HEK293 (cell line): ENCODE measurements at regions not wholly inside any gene's neighbourhood (a gene's known extent, or its start where the extent isn't known, plus 50 kb on each side); places are given as distances from the start of the nearest gene placed in this dataset.

Experiments used
- CTCF ChIA-PET: fragments of 350-600 bp; formaldehyde crosslinking; extraction: SDS; loops from one replicate; lab custom pipeline; 2021; ENCODE audit warnings: antibody characterized with exemption; lab: Yijun Ruan, JAX
- POLR2A ChIA-PET: fragments of 300-600 bp; formaldehyde crosslinking; extraction: SDS; loops from one replicate; lab custom pipeline; 2020; ENCODE audit warnings: antibody characterized with exemption, inconsistent platforms; lab: Yijun Ruan, JAX
- H3K27ac ChIP-seq: fragments of 200-500 bp; sonication (Bioruptor generic); 2 replicates; pipeline ENCODE4 v1.5.1; 2014; ENCODE audit warnings: low read depth, low read length, control low read depth, inconsistent platforms; ENCODE audit errors: extremely low read depth
- H3K36me3 ChIP-seq, 2 experiments: fragments of 200-500 bp in 1 of 2; sonication (Bioruptor generic) in 1 of 2; 1 replicate in 1 of 2; 2 replicates in 1 of 2; pipeline ENCODE4 v1.5.1; 2014 to 2017; ENCODE audit warnings: inconsistent platforms in 2 of 2, low read length in 2 of 2; ENCODE audit not compliant: control insufficient read depth in 2 of 2, insufficient read depth in 1 of 2
- H3K4me1 ChIP-seq: fragments of 200-500 bp; sonication (Bioruptor generic); 2 replicates; pipeline ENCODE4 v1.5.1; 2014; ENCODE audit warnings: mild to moderate bottlenecking, low read length, inconsistent platforms; ENCODE audit not compliant: control insufficient read depth, insufficient read depth
- H3K4me3 ChIP-seq: 2 replicates; pipeline ENCODE4 v1.5.1; 2011; ENCODE audit warnings: low read depth, mild to moderate bottlenecking, control low read depth, low read length, moderate library complexity
- H3K9me3 ChIP-seq: fragments of 200-500 bp; sonication (Bioruptor generic); 2 replicates; pipeline ENCODE4 v1.5.1; 2014; ENCODE audit warnings: low read depth, low read length, inconsistent platforms; ENCODE audit not compliant: control insufficient read depth, insufficient read depth
- KLF1 ChIP-seq: fragments of 450-650 bp; formaldehyde crosslinking; IDR thresholded peaks from 2 replicates; pipeline ENCODE4 v1.5.1; 2016; ENCODE audit warnings: missing biosample characterization, missing genetic modification characterization
- KLF7 ChIP-seq: fragments of 450-650 bp; formaldehyde crosslinking; IDR thresholded peaks from 2 replicates; pipeline ENCODE4 v1.5.1; 2016; ENCODE audit warnings: missing biosample characterization, missing genetic modification characterization, borderline replicate concordance
- MYNN ChIP-seq: fragments of 450-650 bp; formaldehyde crosslinking; IDR thresholded peaks from 2 replicates; pipeline ENCODE4 v1.5.1; 2016; ENCODE audit warnings: missing biosample characterization, missing genetic modification characterization, borderline replicate concordance
- OSR2 ChIP-seq: fragments of 450-650 bp; formaldehyde crosslinking; IDR thresholded peaks from 2 replicates; pipeline ENCODE4 v1.5.1; 2016; ENCODE audit warnings: missing biosample characterization, missing genetic modification characterization
- REPIN1 ChIP-seq: fragments of 450-650 bp; formaldehyde crosslinking; IDR thresholded peaks from 2 replicates; pipeline ENCODE4 v1.5.1; 2017; ENCODE audit warnings: missing biosample characterization, missing genetic modification characterization, low read depth
- ZNF112 ChIP-seq: fragments of 450-650 bp; formaldehyde crosslinking; IDR thresholded peaks from 2 replicates; pipeline ENCODE4 v1.5.0; 2017; ENCODE audit warnings: missing biosample characterization, missing genetic modification characterization
- ZNF155 ChIP-seq: fragments of 450-650 bp; formaldehyde crosslinking; IDR thresholded peaks from 2 replicates; pipeline ENCODE4 v1.5.1; 2016; ENCODE audit warnings: missing biosample characterization, missing genetic modification characterization
- ZNF24 ChIP-seq: fragments of 450-650 bp; formaldehyde crosslinking; IDR thresholded peaks from 2 replicates; pipeline ENCODE4 v1.5.1; 2016; ENCODE audit warnings: missing biosample characterization, missing genetic modification characterization
- ZNF335 ChIP-seq: fragments of 450-650 bp; formaldehyde crosslinking; conservative IDR thresholded peaks from 2 replicates; pipeline ENCODE4 v1.5.1; 2016; ENCODE audit warnings: missing biosample characterization, missing genetic modification characterization
- ZNF354C ChIP-seq: fragments of 450-650 bp; formaldehyde crosslinking; IDR thresholded peaks from 2 replicates; pipeline ENCODE4 v1.5.1; 2016; ENCODE audit warnings: missing biosample characterization, missing genetic modification characterization, low read depth, borderline replicate concordance
- ZNF555 ChIP-seq: fragments of 450-650 bp; formaldehyde crosslinking; conservative IDR thresholded peaks from 2 replicates; pipeline ENCODE4 v1.5.1; 2017; ENCODE audit warnings: missing biosample characterization, mild to moderate bottlenecking, missing genetic modification characterization, inconsistent platforms
- ZNF558 ChIP-seq: fragments of 450-650 bp; formaldehyde crosslinking; IDR thresholded peaks from 2 replicates; pipeline ENCODE4 v1.5.1; 2016; ENCODE audit warnings: missing biosample characterization, missing genetic modification characterization
- ZNF621 ChIP-seq: fragments of 450-650 bp; formaldehyde crosslinking; IDR thresholded peaks from 2 replicates; pipeline ENCODE4 v1.5.1; 2017; ENCODE audit warnings: missing biosample characterization, missing genetic modification characterization
- ZNF624 ChIP-seq: fragments of 450-650 bp; formaldehyde crosslinking; IDR thresholded peaks from 2 replicates; pipeline ENCODE4 v1.5.1; 2017; ENCODE audit warnings: missing biosample characterization, missing genetic modification characterization
- ZNF677 ChIP-seq: fragments of 450-650 bp; IDR thresholded peaks from 2 replicates; pipeline ENCODE4 v1.5.0; 2018; ENCODE audit warnings: missing biosample characterization, mild to moderate bottlenecking, missing genetic modification characterization, moderate library complexity
- TF ChIP-seq, protein P1 (sequence below): fragments of 450-650 bp; formaldehyde crosslinking; IDR thresholded peaks from 2 replicates; pipeline ENCODE4 v1.5.1; 2016; ENCODE audit warnings: missing biosample characterization, missing genetic modification characterization
- TF ChIP-seq, protein P2 (sequence below): sonication (generic); formaldehyde crosslinking; IDR thresholded peaks from 2 replicates; pipeline ENCODE4 v1.8.1; 2022; ENCODE audit warnings: mild to moderate bottlenecking, moderate library complexity, missing genetic modification reagents
- TF ChIP-seq, protein P3 (sequence below): fragments of 450-650 bp; formaldehyde crosslinking; IDR thresholded peaks from 2 replicates; pipeline ENCODE4 v1.5.1; 2017; ENCODE audit warnings: missing biosample characterization, missing genetic modification characterization

DNA sequence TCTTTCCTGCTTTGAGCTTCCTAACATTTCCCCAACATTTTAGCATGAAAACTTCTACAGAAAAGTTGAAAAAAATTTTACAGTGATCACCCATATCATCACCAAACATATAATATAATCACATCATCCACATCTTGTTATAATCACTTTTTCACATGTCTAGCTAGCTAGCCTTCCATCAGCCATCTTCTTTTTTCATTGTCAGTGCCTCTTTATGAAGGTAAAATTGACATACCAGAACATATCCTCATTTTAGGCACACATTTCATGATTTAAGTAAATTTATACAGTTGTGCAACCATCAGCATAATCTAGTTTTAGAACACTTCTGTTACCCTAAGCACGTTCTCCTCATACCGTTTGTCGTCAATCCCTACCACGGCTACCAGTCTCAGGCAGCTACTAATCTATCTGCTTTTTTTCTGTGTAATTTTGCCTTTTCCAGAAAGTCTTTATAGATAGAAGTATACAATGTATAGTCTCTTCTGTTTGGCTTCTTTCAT is 73.7 kb downstream of the VEGFA start:
- TF ChIP-seq, protein P1, sequence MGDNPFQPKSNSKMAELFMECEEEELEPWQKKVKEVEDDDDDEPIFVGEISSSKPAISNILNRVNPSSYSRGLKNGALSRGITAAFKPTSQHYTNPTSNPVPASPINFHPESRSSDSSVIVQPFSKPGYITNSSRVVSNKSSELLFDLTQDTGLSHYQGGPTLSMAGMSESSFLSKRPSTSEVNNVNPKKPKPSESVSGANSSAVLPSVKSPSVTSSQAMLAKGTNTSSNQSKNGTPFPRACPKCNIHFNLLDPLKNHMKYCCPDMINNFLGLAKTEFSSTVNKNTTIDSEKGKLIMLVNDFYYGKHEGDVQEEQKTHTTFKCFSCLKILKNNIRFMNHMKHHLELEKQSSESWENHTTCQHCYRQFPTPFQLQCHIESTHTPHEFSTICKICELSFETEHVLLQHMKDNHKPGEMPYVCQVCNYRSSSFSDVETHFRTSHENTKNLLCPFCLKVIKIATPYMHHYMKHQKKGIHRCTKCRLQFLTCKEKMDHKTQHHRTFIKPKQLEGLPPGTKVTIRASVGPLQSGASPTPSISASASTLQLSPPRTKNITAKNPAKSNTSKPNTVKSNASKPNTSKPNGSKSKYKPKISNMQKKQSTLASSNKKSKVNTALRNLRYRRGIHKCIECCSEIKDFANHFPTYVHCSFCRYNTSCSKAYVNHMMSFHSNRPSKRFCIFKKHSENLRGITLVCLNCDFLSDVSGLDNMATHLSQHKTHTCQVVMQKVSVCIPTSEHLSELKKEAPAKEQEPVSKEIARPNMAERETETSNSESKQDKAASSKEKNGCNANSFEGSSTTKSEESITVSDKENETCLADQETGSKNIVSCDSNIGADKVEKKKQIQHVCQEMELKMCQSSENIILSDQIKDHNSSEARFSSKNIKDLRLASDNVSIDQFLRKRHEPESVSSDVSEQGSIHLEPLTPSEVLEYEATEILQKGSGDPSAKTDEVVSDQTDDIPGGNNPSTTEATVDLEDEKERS (tag by site-specific recombination): no peak
- TF ChIP-seq ZNF24 (tag by site-specific recombination): no peak
- no peak for TF ChIP-seq ZNF621 (tag by site-specific recombination)
- TF ChIP-seq ZNF555 (tag by site-specific recombination): no peak
- TF ChIP-seq ZNF624 (tag by site-specific recombination): no peak
- TF ChIP-seq ZNF558 (tag by site-specific recombination): no peak
- TF ChIP-seq, protein P2, sequence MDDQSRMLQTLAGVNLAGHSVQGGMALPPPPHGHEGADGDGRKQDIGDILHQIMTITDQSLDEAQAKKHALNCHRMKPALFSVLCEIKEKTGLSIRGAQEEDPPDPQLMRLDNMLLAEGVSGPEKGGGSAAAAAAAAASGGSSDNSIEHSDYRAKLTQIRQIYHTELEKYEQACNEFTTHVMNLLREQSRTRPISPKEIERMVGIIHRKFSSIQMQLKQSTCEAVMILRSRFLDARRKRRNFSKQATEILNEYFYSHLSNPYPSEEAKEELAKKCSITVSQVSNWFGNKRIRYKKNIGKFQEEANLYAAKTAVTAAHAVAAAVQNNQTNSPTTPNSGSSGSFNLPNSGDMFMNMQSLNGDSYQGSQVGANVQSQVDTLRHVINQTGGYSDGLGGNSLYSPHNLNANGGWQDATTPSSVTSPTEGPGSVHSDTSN: no peak
- TF ChIP-seq ZNF112 (tag by site-specific recombination): no peak
- TF ChIP-seq ZNF335: no peak
- TF ChIP-seq MYNN: no peak
- TF ChIP-seq, protein P3, sequence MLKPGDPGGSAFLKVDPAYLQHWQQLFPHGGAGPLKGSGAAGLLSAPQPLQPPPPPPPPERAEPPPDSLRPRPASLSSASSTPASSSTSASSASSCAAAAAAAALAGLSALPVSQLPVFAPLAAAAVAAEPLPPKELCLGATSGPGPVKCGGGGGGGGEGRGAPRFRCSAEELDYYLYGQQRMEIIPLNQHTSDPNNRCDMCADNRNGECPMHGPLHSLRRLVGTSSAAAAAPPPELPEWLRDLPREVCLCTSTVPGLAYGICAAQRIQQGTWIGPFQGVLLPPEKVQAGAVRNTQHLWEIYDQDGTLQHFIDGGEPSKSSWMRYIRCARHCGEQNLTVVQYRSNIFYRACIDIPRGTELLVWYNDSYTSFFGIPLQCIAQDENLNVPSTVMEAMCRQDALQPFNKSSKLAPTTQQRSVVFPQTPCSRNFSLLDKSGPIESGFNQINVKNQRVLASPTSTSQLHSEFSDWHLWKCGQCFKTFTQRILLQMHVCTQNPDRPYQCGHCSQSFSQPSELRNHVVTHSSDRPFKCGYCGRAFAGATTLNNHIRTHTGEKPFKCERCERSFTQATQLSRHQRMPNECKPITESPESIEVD (tag by site-specific recombination): no peak
- TF ChIP-seq KLF7 (tag by site-specific recombination): no peak
- TF ChIP-seq KLF1 (tag by site-specific recombination): no peak
- no peak for TF ChIP-seq ZNF677 (tag by site-specific recombination)
- CTCF ChIA-PET: interaction anchor here (1.1 to 1.6 kb wide), 6 partner anchors 11 to 232 kb away, joined by 3 to 5 read pairs (median 4); partner anchors contain the start of gene VEGFA

DNA sequence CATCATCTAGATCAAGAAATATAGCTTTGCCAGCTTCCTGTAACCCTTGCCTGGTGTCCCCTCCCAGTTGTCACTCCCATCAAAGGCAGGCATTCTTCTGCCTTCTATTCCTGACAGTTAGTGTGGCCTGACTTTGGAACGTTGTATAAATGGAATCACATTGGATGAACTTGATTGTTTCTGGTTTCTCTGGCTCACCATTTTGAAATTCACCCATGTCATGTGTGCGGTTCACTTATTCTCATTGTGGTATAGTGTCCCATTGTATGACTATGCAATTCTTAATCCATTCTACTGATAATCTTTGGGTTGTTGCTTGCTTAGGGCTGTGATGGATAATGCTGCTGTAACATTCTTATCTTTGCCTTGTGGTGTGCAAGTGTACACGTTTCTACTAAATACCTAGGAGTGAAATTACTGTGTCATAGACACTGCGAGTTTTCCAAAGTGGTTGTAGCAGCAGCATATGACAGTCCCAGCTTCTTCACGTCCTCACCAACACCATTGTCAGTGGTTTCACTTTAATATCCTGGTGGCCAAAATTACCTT is 73.2 kb downstream of the VEGFA start:
- POLR2A ChIA-PET: no interaction called here
- no peaks in the 10 kb centered on the region for H3K4me1 ChIP-seq
- CTCF ChIA-PET: interaction anchor here (1.1 to 1.6 kb wide), 5 partner anchors 11 to 74 kb away, joined by 3 to 5 read pairs (median 4); partner anchors contain the start of gene VEGFA

More for the DNA sequence above, 73.7 kb downstream of the VEGFA start:
- no peak overlapping the region for H3K27ac ChIP-seq
- H3K4me1 ChIP-seq: no peaks in the 10 kb centered on the region
- H3K4me3 ChIP-seq: no peak overlapping the region
- POLR2A ChIA-PET: no interaction called here
- no peaks in the 10 kb centered on the region for H3K36me3 ChIP-seq
- H3K9me3 ChIP-seq: no peaks in the 10 kb centered on the region

More for the DNA sequence above, 73.2 kb downstream of the VEGFA start:
- Histone ChIP-seq H3K9me3 (no peaks in the 10 kb centered on the region), H3K36me3 (no peaks in the 10 kb centered on the region), H3K27ac (no peak overlapping the region), H3K4me3 (no peak overlapping the region)
- TF ChIP-seq OSR2 (tag by site-specific recombination) (no peak), REPIN1 (tag by site-specific recombination) (no peak), ZNF155 (tag by site-specific recombination) (no peak), ZNF354C (tag by site-specific recombination) (no peak)
